ENCODE measurements at regions not wholly inside any gene's neighbourhood (a gene's known extent, or its start where the extent isn't known, plus 50 kb on each side); places are given as distances from the start of the nearest gene placed in this dataset.

DNA sequence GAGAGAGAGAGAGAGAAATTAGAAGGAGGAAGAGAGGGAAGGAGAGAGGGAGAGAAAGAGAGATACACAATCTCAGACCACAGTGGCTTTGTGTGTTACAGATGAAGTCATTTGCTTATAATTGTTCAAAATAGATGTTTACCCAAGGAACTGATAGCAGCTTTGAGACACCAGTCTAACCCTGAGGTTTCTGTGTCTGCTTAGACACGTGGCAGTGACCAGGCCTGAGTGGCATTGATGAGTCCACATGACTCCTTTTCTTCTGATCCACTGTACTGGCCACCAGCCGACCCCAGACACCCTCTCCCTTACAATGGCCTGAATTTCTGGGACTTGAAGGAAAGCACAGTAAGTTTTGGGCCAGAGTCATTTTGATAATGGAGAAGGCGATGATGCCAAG, 104.9 kb downstream of the DUSP10 start:
- no peak for TF ChIP-seq POLR2A (IDR thresholded peaks at IDR 0.05; ENCODE audit: low read depth, low read length)
- no peak for TF ChIP-seq POLR2AphosphoS2 (IDR thresholded peaks at IDR 0.05; ENCODE audit: low read depth, low read length)
- no peak for TF ChIP-seq SRF (IDR thresholded peaks at IDR 0.05; ENCODE audit: low read depth in 2 of 2, low read length in 2 of 2)
- TF ChIP-seq CTCF (IDR thresholded peaks at IDR 0.05 in 2 of 3, conservative IDR thresholded peaks at IDR 0.05 in 1 of 3; ENCODE audit: control insufficient read depth in 2 of 3, extremely low read depth in 1 of 3, insufficient read depth in 1 of 3, low read depth in 3 of 3, low read length in 3 of 3): no peak
- TF ChIP-seq SP1 (IDR thresholded peaks at IDR 0.05; ENCODE audit: low read depth, low read length): no peak
- TF ChIP-seq RFX5 (IDR thresholded peaks at IDR 0.05; ENCODE audit: low read depth, low read length): no peak
